HEK293T (cell line): ENCODE measurements at regions not wholly inside any gene's neighbourhood (a gene's known extent, or its start where the extent isn't known, plus 50 kb on each side); places are given as distances from the start of the nearest gene placed in this dataset.

ENCODE experiments used
- BHLHE40 ChIP-seq: fragments of 450-650 bp; IDR thresholded peaks from 2 replicates; pipeline ENCODE4 v1.6.1; 2016; ENCODE audit warnings: mild to moderate bottlenecking, moderate library complexity, borderline replicate concordance
- HDGF ChIP-seq: fragments of 450-650 bp; IDR thresholded peaks from 2 replicates; pipeline ENCODE4 v1.6.1; 2017; ENCODE audit warnings: antibody characterized with exemption, borderline replicate concordance
- L3MBTL2 ChIP-seq: fragments of 450-650 bp; conservative IDR thresholded peaks from 2 replicates; pipeline ENCODE4 v1.6.1; 2016; ENCODE audit warnings: mild to moderate bottlenecking
- PKNOX1 ChIP-seq: fragments of 450-650 bp; IDR thresholded peaks from 2 replicates; pipeline ENCODE4 v1.6.1; 2016
- SP1 ChIP-seq: fragments of 450-650 bp; IDR thresholded peaks from 2 replicates; pipeline ENCODE4 v1.6.1; 2017

- no peak for TF ChIP-seq PKNOX1
- no peak for TF ChIP-seq HDGF
- no peak for TF ChIP-seq SP1
- no peak for TF ChIP-seq BHLHE40
- no peak for TF ChIP-seq L3MBTL2
These were observed 184.5 kb upstream of the E2F7 start for GRCh38 chr12:77249892-77250291.
